ENCODE measurements at regions not wholly inside any gene's neighbourhood (a gene's known extent, or its start where the extent isn't known, plus 50 kb on each side); places are given as distances from the start of the nearest gene placed in this dataset.
"Not testable (repeated sequence)": the region's sequence is repeated elsewhere in the genome, so short reads cannot be mapped to it uniquely, and the experiment has no call there.

- Histone ChIP-seq H3K4me1 (no peaks in the 10 kb centered on the region), H3K36me3 (no peaks in the 10 kb centered on the region), H3K9me3 (no peaks in the 10 kb centered on the region), H3K4me3 (no peak overlapping the region), H3K27me3 (ENCODE audit: low read depth) (no peaks in the 10 kb centered on the region), H3K27ac (no peak overlapping the region)
- TF ChIP-seq CTCF (IDR thresholded peaks at IDR 0.05), result no peak
- DNase-seq (no peak), ATAC-seq (no peak)
- intact Hi-C loops (cut with DNase I), result no loop called here
Observed at GRCh38 chr3:6354653-6355052, 506.3 kb upstream of the GRM7 start.

GRCh38 chr3:6362406-6362805, 498.5 kb upstream of the GRM7 start:
- Histone ChIP-seq H3K27me3 (ENCODE audit: low read depth) (no peaks in the 10 kb centered on the region), H3K27ac (no peak overlapping the region), H3K36me3 (no peaks in the 10 kb centered on the region), H3K4me1 (no peaks in the 10 kb centered on the region), H3K4me3 (no peak overlapping the region), H3K9me3 (no peaks in the 10 kb centered on the region)
- intact Hi-C loops (cut with DNase I), result no loop called here
- DNase-seq (no peak), ATAC-seq (no peak)
- no peak for TF ChIP-seq CTCF (IDR thresholded peaks at IDR 0.05)

GRCh38 chr3:6367171-6367570, 493.7 kb upstream of the GRM7 start:
- DNase-seq, result no peak
- no peak for TF ChIP-seq CTCF (IDR thresholded peaks at IDR 0.05)

GRCh38 chr3:6392123-6392522, 468.8 kb upstream of the GRM7 start:
- DNase-seq (no peak), ATAC-seq (no peak)
- Histone ChIP-seq H3K4me3 (no peak overlapping the region), H3K36me3 (no peaks in the 10 kb centered on the region), H3K27ac (no peak overlapping the region), H3K4me1 (no peaks in the 10 kb centered on the region), H3K27me3 (ENCODE audit: low read depth) (no peaks in the 10 kb centered on the region), H3K9me3 (no peaks in the 10 kb centered on the region)
- no peak for TF ChIP-seq CTCF (IDR thresholded peaks at IDR 0.05)
- intact Hi-C loops (cut with DNase I), result no loop called here

More at GRCh38 chr3:6367171-6367570, 493.7 kb upstream of the GRM7 start:
- no peaks in the 10 kb centered on the region for H3K9me3 ChIP-seq
- no peak overlapping the region for H3K4me3 ChIP-seq
- intact Hi-C loops (cut with DNase I), result no loop called here
- no peaks in the 10 kb centered on the region for H3K36me3 ChIP-seq
- no peak overlapping the region for H3K27ac ChIP-seq
- no peaks in the 10 kb centered on the region for H3K27me3 ChIP-seq (ENCODE audit: low read depth)
- no peak for ATAC-seq
- H3K4me1 ChIP-seq, result no peaks in the 10 kb centered on the region

GRCh38 chr3:6394944-6395343, 466.0 kb upstream of the GRM7 start:
- H3K4me1 ChIP-seq, result no peaks in the 10 kb centered on the region
- ATAC-seq, result no peak
- no peaks in the 10 kb centered on the region for H3K36me3 ChIP-seq
- no peaks in the 10 kb centered on the region for H3K27me3 ChIP-seq (ENCODE audit: low read depth)
- no peak overlapping the region for H3K4me3 ChIP-seq
- no peak for TF ChIP-seq CTCF (IDR thresholded peaks at IDR 0.05)
- no peak for DNase-seq
- no peaks in the 10 kb centered on the region for H3K9me3 ChIP-seq
- H3K27ac ChIP-seq, result no peak overlapping the region
- intact Hi-C loops (cut with DNase I), result no loop called here

- DNase-seq (no peak), ATAC-seq (no peak)
- H3K27ac ChIP-seq, result no peak overlapping the region
- no peaks in the 10 kb centered on the region for H3K4me1 ChIP-seq
- no peaks in the 10 kb centered on the region for H3K27me3 ChIP-seq (ENCODE audit: low read depth)
- no peaks in the 10 kb centered on the region for H3K9me3 ChIP-seq
- no peak for TF ChIP-seq CTCF (IDR thresholded peaks at IDR 0.05)
- H3K4me3 ChIP-seq, result no peak overlapping the region
- intact Hi-C loops (cut with DNase I), result no loop called here
- H3K36me3 ChIP-seq, result no peaks in the 10 kb centered on the region
Observed at GRCh38 chr3:6396631-6397030, 464.3 kb upstream of the GRM7 start.

GRCh38 chr3:6402666-6403065, 458.2 kb upstream of the GRM7 start:
- ATAC-seq; H3K27me3 ChIP-seq (ENCODE audit: low read depth); H3K9me3 ChIP-seq; H3K4me1 ChIP-seq; H3K4me3 ChIP-seq; H3K36me3 ChIP-seq; intact Hi-C loops (cut with DNase I); H3K27ac ChIP-seq; DNase-seq: not testable (repeated sequence)

- H3K9me3 ChIP-seq; intact Hi-C loops (cut with DNase I); ATAC-seq; DNase-seq; H3K27ac ChIP-seq; H3K36me3 ChIP-seq; H3K4me3 ChIP-seq; H3K27me3 ChIP-seq (ENCODE audit: low read depth); H3K4me1 ChIP-seq: not testable (repeated sequence)
Observed at GRCh38 chr3:6406923-6407322, 454.0 kb upstream of the GRM7 start.
